Colon (tissue), 2 donors: ENCODE measurements at regions not wholly inside any gene's neighbourhood (a gene's known extent, or its start where the extent isn't known, plus 50 kb on each side); places are given as distances from the start of the nearest gene placed in this dataset.
"Not testable (repeated sequence)": the region's sequence is repeated elsewhere in the genome, so short reads cannot be mapped to it uniquely, and the experiment has no call there.

Experiments
- FAIRE-seq: peaks from 2 replicates; lab custom pipeline; 2012; peaks lifted over from hg19 to GRCh38; lab: Jason Lieb, UNC
- donor health status: control.
- donor health status: control.

DNA sequence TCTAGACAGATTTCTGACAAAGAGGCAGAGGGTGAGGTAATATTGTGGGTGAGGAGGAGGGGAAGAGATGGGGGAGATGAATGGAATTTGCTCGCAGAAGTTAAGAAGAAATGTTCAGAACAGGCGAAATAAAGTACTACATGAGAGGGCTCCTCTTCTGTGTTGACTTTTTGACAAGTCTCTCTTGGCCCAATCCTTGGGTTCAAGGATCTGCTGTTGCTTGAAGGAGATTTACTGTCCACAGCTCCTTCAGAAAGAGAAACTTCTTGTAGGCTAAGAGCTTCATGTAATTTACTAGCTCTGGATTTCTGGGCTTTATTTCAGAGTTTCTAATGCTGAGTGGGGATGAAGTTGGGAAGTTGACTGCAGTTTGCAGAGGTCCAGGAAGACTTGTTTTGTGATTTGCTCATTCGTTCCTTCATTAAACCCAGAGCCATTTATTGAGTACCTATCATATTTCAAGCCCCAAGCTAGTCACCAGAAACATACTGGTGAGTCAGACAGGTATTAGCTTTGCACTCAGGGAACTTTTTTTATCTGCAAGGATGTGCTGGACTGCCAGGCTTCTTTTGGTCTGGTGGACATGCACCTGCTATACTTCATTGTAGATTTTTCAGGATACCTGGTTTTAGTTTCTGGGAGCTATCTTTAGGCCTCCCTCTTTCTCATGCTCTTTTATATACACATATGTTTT, 402.9 kb upstream of the CLINT1 start:
- FAIRE-seq: no peak

- no peak for FAIRE-seq
Observed at GRCh38 chr5:158256096-158256495, 397.2 kb upstream of the CLINT1 start.

DNA sequence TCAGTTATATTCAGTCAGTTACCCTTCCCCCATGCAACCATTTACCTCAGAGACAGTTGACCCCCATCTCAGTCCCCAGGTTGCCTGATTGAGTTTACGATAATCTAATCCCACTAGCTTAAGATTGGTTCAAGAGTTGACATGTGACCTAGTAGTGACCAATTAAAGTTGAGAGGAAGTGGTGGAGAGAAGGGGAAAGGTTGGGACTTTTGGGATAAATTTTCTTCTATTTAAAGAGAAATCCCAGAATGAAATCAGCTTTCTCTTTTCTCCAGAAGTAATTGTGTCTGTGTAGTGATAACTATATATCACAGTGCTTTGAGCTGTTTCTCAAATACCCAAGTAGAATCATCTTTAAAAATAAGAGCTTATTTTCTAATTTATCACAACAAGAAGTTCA, 396.7 kb upstream of the CLINT1 start:
- FAIRE-seq: no peak

GRCh38 chr5:158246661-158247060, 387.7 kb upstream of the CLINT1 start:
- no peak for FAIRE-seq

- no peak for FAIRE-seq
Observed at GRCh38 chr5:158245513-158245912, 386.6 kb upstream of the CLINT1 start.

- FAIRE-seq: no peak
Observed at GRCh38 chr5:158244882-158245281, 385.9 kb upstream of the CLINT1 start.

DNA sequence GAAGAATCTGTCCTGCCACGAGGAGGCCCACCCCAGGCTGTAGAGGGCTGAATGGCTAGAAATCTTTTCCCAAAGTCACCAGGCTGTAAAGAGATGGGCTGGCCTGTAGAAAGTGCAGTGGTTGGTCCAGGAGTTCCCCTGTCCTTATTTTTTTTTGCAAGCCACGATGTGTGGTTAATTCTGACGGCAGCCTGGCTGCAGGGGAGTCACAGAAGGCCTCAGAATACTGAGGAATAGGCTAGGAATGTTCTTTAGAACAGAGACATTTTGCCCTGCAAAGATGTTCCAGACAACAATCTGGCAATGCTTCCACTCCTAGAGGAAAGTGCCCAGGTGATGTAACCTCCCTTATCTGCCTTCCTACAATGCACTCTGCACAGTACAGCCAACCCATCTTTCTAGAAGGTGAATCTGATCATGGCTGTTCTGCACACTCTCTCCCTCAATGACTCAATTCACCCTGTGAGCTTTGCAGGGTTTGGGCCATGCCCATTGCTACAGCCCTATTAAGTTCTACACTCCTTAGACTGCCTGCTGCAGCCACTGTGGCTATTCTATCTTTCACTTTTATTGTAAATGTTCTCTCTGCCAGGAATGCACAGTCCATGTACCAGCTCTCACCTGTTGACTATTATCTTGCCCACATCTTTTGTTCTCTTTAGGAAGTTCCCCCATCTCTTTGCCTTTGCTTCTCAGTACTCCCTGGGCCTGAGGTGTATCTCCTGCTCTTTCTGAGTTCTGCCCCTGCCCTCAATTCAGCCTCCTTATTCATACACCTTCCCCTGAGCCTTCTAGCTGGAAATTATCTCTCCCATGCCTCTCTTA, 377.8 kb upstream of the CLINT1 start:
- no peak for FAIRE-seq

GRCh38 chr5:158235159-158235547, 376.2 kb upstream of the CLINT1 start:
- FAIRE-seq: no peak

- no peak for FAIRE-seq
Observed at GRCh38 chr5:158234323-158235158, 375.6 kb upstream of the CLINT1 start.

DNA sequence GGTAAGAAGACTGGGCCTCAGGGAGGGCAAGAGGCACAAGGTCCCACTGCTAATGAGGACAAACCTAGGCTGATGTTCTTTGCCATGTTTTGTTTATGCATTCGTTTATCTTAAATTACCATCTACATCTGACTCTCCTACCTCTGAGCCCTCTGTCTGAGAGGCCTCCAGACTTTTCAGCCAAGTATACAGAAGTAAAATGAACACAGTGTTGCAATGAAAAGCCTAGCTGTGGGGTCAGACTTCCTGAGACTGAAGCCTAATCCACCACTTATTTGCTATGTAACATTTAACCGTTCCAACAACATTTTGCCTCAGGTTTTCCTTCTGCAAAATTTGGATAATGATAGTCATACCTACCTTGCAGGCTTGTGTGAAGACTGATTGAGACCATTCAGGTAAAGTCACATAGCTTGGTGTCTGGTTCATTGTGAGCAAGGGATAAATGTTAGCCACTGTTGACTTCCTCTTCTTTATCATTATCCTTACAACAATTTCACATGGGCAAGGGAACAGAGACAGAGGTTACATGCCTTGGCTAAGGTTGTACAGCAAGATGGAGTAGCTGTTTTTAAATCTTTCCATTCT, 374.9 kb upstream of the CLINT1 start:
- no peak for FAIRE-seq

DNA sequence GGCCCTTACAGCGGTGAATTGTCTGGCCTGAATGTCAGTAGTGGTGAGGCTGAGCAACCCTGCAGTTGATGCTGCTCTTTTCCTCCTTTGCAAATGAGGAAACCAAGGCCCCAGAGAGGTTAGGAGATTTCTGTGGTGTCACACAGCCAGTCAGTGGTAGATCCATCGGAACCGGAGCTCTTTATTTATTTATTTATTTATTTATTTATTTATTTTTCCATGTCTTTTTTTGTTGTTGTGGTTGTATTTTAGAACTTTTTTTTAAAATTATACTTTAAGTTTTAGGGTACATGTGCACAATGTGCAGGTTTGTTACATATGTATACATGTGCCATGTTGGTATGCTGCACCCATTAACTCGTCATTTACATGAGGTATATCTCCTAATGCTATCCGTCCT, 368.4 kb upstream of the CLINT1 start:
- FAIRE-seq: not testable (repeated sequence)

GRCh38 chr5:158226496-158226895, 367.6 kb upstream of the CLINT1 start:
- no peak for FAIRE-seq

GRCh38 chr5:158224253-158224652, 365.3 kb upstream of the CLINT1 start:
- FAIRE-seq: no peak

- no peak for FAIRE-seq
Observed at GRCh38 chr5:158223054-158223600, 364.2 kb upstream of the CLINT1 start.

GRCh38 chr5:158212917-158213316, 354.0 kb upstream of the CLINT1 start:
- FAIRE-seq: no peak

GRCh38 chr5:158212237-158212636, 353.3 kb upstream of the CLINT1 start:
- FAIRE-seq: no peak

DNA sequence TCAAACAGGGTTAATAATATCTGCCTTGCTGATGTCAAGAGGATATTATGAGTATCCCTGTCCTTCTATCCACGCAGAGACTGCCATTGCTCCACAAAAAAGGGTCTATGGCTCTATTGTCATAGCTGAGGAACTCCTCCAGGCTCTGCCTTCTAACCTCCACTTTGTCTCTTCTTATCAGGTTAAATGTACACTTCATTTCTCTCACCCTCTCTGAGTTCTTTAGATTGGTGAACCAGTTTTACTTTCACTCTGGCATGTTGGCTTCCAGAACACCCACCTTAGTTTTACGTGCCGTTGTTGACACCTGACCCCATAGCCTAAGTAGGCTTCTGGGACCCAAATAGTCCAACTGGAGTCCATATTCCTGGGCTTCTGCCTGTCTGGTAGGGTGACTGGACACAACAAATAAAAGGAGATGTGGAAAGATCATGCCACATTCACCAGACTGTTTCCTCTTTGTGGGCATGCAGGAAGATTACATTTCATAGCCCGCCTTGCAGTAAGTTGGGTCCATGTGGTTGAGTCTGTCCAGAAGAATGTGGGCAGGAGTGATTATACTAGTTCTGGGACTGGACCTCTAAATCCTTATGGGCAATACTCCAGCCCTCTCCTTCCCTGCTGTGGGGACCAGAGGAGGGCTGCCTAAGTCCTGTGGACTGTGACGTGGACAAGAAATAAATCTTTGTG, 350.4 kb upstream of the CLINT1 start:
- no peak for FAIRE-seq

GRCh38 chr5:158207733-158208132, 348.8 kb upstream of the CLINT1 start:
- FAIRE-seq: no peak

DNA sequence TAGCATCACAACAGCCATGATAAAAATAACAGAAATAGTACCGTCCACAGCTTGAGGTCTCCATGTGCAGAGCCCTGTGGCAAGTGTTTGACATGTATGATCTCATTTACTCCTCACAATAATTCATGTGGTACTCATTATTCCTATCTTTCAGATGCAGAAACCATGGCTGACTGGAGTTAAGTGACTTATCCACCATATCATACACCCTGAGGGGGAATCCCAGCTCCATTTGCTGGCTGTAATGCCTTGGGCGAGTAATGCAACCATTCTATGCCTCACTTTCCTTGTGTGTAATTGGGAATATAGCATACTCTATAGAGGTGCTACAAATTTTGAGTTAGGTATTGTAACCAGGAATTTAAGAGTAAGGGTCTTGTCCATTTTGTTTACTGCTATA, 347.0 kb upstream of the CLINT1 start:
- FAIRE-seq: no peak

GRCh38 chr5:158203261-158203660, 344.3 kb upstream of the CLINT1 start:
- FAIRE-seq: no peak

GRCh38 chr5:158202801-158203200, 343.9 kb upstream of the CLINT1 start:
- FAIRE-seq: no peak

- no peak for FAIRE-seq
Observed at GRCh38 chr5:158200619-158201018, 341.7 kb upstream of the CLINT1 start.
